PC-9 (cell line): ENCODE measurements at regions not wholly inside any gene's neighbourhood (a gene's known extent, or its start where the extent isn't known, plus 50 kb on each side); places are given as distances from the start of the nearest gene placed in this dataset.

Experiments used
- BruUV-seq: library from RNA; stranded (reverse); fragments of 400-500 nt; replicated peaks from 2 replicates; lab custom pipeline; 2021; lab: Mats Ljungman, UMichigan
- CTCF ChIA-PET: fragments of 300-600 bp; sonication (Branson Sonifier 250); formaldehyde crosslinking; loops from one replicate; lab custom pipeline; 2022; ENCODE audit warnings: antibody characterized with exemption; lab: Charles Lee
- POLR2A ChIA-PET: fragments of 300-600 bp; sonication (Branson Sonifier 250); formaldehyde crosslinking; loops from one replicate; lab custom pipeline; 2022; ENCODE audit warnings: antibody characterized with exemption; ENCODE audit not compliant: unreplicated experiment; lab: Charles Lee
- DNase-seq, 2 experiments: peaks; one replicate each; pipeline versions ENCODE4 v3.0.0 to v3.0.0-alpha.2; 2015 to 2022; ENCODE audit warnings: mixed read lengths in 1 of 2
- H2AFZ ChIP-seq: fragments of 200-600 bp; sonication (generic); 2 replicates; pipeline ENCODE4 v1.8.1; 2017; ENCODE audit warnings: antibody characterized with exemption
- H3F3A ChIP-seq: fragments of 200-600 bp; sonication (generic); 2 replicates; pipeline ENCODE4 v1.8.1; 2017; ENCODE audit warnings: antibody characterized with exemption, mild to moderate bottlenecking, low read depth; ENCODE audit not compliant: insufficient read depth
- H3K27ac ChIP-seq: fragments of 200-600 bp; sonication (generic); 2 replicates; pipeline ENCODE4 v1.6.1; 2016; ENCODE audit warnings: mixed run types
- H3K27me3 ChIP-seq: fragments of 200-600 bp; sonication (generic); 2 replicates; pipeline ENCODE4 v1.6.1; 2016; ENCODE audit warnings: low read depth, mixed run types; ENCODE audit not compliant: insufficient read depth
- H3K36me3 ChIP-seq: fragments of 200-600 bp; sonication (generic); 2 replicates; pipeline ENCODE4 v1.6.1; 2016; ENCODE audit warnings: low read depth, mixed run types
- H3K4me1 ChIP-seq: fragments of 200-600 bp; sonication (generic); replicated peaks from 2 replicates; pipeline ENCODE4 v1.6.1; 2016; ENCODE audit warnings: mixed run types; ENCODE audit not compliant: insufficient read depth
- H3K4me2 ChIP-seq: fragments of 200-600 bp; sonication (generic); 2 replicates; pipeline ENCODE4 v1.6.1; 2017; ENCODE audit warnings: mixed run types
- H3K4me3 ChIP-seq: fragments of 200-600 bp; sonication (generic); 2 replicates; pipeline ENCODE4 v1.6.1; 2016; ENCODE audit warnings: mixed run types
- H3K79me2 ChIP-seq: fragments of 200-600 bp; sonication (generic); 2 replicates; pipeline ENCODE4 v1.6.1; 2017; ENCODE audit warnings: low read depth, mixed run types
- H3K9me2 ChIP-seq: fragments of 200-600 bp; sonication (generic); 2 replicates; pipeline ENCODE4 v1.8.1; 2017; ENCODE audit warnings: mild to moderate bottlenecking; ENCODE audit not compliant: insufficient read depth
- H3K9me3 ChIP-seq: fragments of 200-600 bp; sonication (generic); 2 replicates; pipeline ENCODE4 v1.8.1; 2016; ENCODE audit warnings: low read depth; ENCODE audit not compliant: insufficient read depth
- H4K20me1 ChIP-seq: fragments of 200-600 bp; sonication (generic); 2 replicates; pipeline ENCODE4 v1.8.1; 2017; ENCODE audit not compliant: insufficient read depth
- EZH2 ChIP-seq: fragments of 200-600 bp; sonication (generic); IDR thresholded peaks from 2 replicates; pipeline ENCODE4 v1.8.0; 2017; ENCODE audit warnings: antibody characterized with exemption, low read depth
- intact Hi-C: fragments of 100-400 bp; cut with micrococcal nuclease; formaldehyde crosslinking; loops from one replicate; pipeline ENCODE4 v1.10.0; 2022; ENCODE audit not compliant: unreplicated experiment
- TF ChIP-seq, protein P1 (sequence below): fragments of 200-600 bp; sonication (generic); conservative IDR thresholded peaks from 2 replicates; pipeline ENCODE4 v1.6.1; 2017; ENCODE audit warnings: mixed run types, antibody characterized with exemption, mild to moderate bottlenecking, moderate library complexity

DNA sequence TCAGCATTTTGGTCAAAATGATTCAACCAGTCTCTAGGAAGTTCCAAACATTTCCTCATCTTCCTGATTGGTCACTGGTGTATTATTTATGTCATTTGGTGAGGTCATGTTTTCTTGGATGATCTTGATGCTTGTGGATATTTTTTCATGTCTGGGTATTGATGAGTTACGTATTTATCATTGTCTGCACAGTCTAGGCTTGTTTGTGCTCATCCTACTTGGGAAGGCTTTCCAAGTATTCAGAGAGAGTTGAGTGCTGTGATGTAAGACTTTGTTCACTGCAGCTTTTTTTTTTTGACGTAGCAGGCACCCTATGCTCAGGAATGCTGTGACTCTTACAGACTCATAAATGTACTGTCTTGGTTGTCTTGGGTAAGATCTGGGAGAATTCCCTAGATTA, 509.5 kb downstream of the SLITRK1 start:
- DNase-seq = no peak
- Histone ChIP-seq H3K27me3 (no peaks in the 10 kb centered on the region), H3K9me2 (no peaks in the 10 kb centered on the region), H3F3A (no peaks in the 10 kb centered on the region), H3K9me3 (no peaks in the 10 kb centered on the region), H2AFZ (no peak overlapping the region), H3K4me3 (no peak overlapping the region), H3K36me3 (no peaks in the 10 kb centered on the region), H3K4me2 (no peak overlapping the region), H3K79me2 (no peaks in the 10 kb centered on the region), H4K20me1 (no peaks in the 10 kb centered on the region), H3K4me1 (no peaks in the 10 kb centered on the region), H3K27ac (no peak overlapping the region)
- BruUV-seq = no TSS peak
- TF ChIP-seq, protein P1, sequence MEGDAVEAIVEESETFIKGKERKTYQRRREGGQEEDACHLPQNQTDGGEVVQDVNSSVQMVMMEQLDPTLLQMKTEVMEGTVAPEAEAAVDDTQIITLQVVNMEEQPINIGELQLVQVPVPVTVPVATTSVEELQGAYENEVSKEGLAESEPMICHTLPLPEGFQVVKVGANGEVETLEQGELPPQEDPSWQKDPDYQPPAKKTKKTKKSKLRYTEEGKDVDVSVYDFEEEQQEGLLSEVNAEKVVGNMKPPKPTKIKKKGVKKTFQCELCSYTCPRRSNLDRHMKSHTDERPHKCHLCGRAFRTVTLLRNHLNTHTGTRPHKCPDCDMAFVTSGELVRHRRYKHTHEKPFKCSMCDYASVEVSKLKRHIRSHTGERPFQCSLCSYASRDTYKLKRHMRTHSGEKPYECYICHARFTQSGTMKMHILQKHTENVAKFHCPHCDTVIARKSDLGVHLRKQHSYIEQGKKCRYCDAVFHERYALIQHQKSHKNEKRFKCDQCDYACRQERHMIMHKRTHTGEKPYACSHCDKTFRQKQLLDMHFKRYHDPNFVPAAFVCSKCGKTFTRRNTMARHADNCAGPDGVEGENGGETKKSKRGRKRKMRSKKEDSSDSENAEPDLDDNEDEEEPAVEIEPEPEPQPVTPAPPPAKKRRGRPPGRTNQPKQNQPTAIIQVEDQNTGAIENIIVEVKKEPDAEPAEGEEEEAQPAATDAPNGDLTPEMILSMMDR = no peak
- no peak for TF ChIP-seq EZH2
- intact Hi-C loops = no loop called here
- ChIA-PET CTCF (no interaction called here), POLR2A (no interaction called here)

DNA sequence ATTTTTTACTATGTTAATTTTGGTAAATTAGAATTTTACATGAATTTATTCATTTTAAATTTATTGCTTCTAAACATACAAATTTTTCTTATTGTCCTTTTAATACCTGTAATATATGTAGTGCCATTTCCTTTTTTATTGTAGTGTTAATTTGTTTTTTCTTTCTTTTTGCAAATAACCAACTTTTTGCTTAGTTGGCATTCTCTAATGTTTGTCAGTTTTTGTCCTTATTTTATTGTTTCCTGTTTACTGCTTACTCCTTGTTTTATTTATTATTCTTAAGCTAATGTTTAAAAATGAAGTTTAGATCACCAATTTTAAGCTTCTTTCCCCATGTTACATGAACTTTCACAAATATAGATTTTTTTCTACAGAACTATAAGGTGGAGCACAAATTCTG, 516.6 kb downstream of the SLITRK1 start:
- H3F3A ChIP-seq = no peaks in the 10 kb centered on the region
- H2AFZ ChIP-seq = no peak overlapping the region
- no peaks in the 10 kb centered on the region for H3K36me3 ChIP-seq
- ChIA-PET POLR2A (no interaction called here), CTCF (no interaction called here)
- no peak overlapping the region for H3K27ac ChIP-seq
- H3K9me2 ChIP-seq = no peaks in the 10 kb centered on the region
- H4K20me1 ChIP-seq = no peaks in the 10 kb centered on the region
- H3K9me3 ChIP-seq = no peaks in the 10 kb centered on the region
- TF ChIP-seq, protein P1 = no peak
- TF ChIP-seq EZH2 = no peak
- no peaks in the 10 kb centered on the region for H3K27me3 ChIP-seq
- H3K4me3 ChIP-seq = no peak overlapping the region
- H3K4me1 ChIP-seq = no peaks in the 10 kb centered on the region
- no peak for DNase-seq
- intact Hi-C loops = no loop called here
- no peak overlapping the region for H3K4me2 ChIP-seq
- no peaks in the 10 kb centered on the region for H3K79me2 ChIP-seq
- no TSS peak for BruUV-seq

DNA sequence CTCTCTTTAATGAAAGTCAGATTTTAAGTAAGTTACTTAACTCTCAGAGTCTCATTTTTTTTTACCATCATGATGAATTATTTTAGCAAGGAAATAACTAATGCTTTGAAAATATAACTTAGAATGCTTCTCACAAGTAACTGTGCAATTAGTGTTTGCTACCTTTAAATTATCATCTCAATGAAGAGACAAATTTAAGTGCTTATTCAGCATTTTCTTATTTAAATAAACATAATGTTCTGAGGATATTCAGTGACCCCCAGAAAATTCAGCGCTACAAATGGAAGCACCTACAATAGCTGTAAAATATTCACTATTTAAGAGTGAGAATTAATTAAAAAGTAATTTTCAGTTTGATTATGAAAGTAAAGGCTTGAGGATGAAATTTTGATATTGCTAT, 527.2 kb downstream of the SLITRK1 start:
- DNase-seq = no peak
- intact Hi-C loops = no loop called here
- no peak overlapping the region for H2AFZ ChIP-seq
- BruUV-seq = no TSS peak
- ChIA-PET POLR2A (no interaction called here), CTCF (no interaction called here)
- H3K27ac ChIP-seq = no peak overlapping the region
- no peaks in the 10 kb centered on the region for H3K36me3 ChIP-seq
- no peak overlapping the region for H3K4me3 ChIP-seq
- H3K79me2 ChIP-seq = no peaks in the 10 kb centered on the region
- H4K20me1 ChIP-seq = no peaks in the 10 kb centered on the region
- no peaks in the 10 kb centered on the region; the same call in 1 of the 2 replicates for H3K9me2 ChIP-seq
- H3K4me2 ChIP-seq = no peak overlapping the region
- TF ChIP-seq EZH2 = no peak
- TF ChIP-seq, protein P1 = no peak
- no peaks in the 10 kb centered on the region for H3K27me3 ChIP-seq
- no peaks in the 10 kb centered on the region for H3K9me3 ChIP-seq
- no peaks in the 10 kb centered on the region for H3F3A ChIP-seq
- H3K4me1 ChIP-seq = no peaks in the 10 kb centered on the region
